ENCODE measurements at regions not wholly inside any gene's neighbourhood (a gene's known extent, or its start where the extent isn't known, plus 50 kb on each side); places are given as distances from the start of the nearest gene placed in this dataset.

DNA sequence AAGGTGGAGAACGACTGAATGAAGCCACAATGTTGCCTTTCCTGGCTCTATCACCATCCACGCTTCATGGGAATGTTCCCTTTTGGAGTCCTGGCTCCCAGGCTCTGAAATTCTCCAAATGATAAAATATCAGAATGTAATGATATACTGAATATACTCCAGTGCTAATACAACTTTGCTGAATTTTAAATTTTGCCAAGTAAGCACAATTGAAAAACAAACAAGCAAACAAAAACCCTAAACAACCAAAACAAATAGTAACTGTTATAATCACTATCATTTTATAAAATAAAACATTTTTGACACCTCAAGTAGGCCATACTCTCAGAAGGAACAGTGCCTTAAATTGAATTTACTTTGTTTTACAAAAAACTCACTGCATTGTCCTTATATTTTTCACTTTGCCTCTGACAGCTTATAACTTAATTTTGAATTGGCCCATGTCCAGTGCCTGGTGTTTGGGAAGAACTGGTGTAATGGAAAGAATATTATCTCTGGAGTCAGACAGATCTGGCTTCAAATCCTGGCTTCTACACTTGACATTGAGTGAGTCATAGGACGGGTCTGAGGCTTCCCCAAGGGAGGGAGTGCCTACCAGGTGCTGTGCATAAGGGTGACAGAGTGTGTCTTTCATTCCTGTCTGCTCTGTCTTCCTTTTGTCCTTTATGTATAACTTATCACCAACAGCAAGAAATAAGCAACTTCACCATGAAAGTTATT is 698.3 kb downstream of the EPM2A start:
- TF ChIP-seq FOXK2 (IDR thresholded peaks at IDR 0.05), result no peak
- no peak for TF ChIP-seq SUZ12 (IDR thresholded peaks at IDR 0.05)
- TF ChIP-seq, protein P1, sequence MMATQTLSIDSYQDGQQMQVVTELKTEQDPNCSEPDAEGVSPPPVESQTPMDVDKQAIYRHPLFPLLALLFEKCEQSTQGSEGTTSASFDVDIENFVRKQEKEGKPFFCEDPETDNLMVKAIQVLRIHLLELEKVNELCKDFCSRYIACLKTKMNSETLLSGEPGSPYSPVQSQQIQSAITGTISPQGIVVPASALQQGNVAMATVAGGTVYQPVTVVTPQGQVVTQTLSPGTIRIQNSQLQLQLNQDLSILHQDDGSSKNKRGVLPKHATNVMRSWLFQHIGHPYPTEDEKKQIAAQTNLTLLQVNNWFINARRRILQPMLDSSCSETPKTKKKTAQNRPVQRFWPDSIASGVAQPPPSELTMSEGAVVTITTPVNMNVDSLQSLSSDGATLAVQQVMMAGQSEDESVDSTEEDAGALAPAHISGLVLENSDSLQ (IDR thresholded peaks at IDR 0.05), result no peak
- TF ChIP-seq FOXM1 (IDR thresholded peaks at IDR 0.05; ENCODE audit: borderline replicate concordance), result no peak
- no peak for TF ChIP-seq SP1 (IDR thresholded peaks at IDR 0.05)
- TF ChIP-seq ELF4 (IDR thresholded peaks at IDR 0.05), result no peak
- no peak for TF ChIP-seq ZNF384 (IDR thresholded peaks at IDR 0.05)
- TF ChIP-seq LEF1 (IDR thresholded peaks at IDR 0.05; ENCODE audit: borderline replicate concordance), result no peak
